Heart left ventricle (tissue), 16 donors: ENCODE measurements at regions not wholly inside any gene's neighbourhood (a gene's known extent, or its start where the extent isn't known, plus 50 kb on each side); places are given as distances from the start of the nearest gene placed in this dataset.

Experiments used
- ATAC-seq, 4 donors: fragments of 200-7000 bp; cut with Tn5 transposase; one replicate each; pipeline ENCODE4 v1.9.1; 2020 to 2022; ENCODE audit warnings: moderate library complexity in 4 of 4, mild to moderate bottlenecking in 3 of 4, moderate number of reproducible peaks in 1 of 4
- DNase-seq, 5 donors: peaks; one replicate each; pipeline ENCODE4 v3.0.0-alpha.2; 2020
- H3K27ac ChIP-seq, 12 donors: fragments of 200-600 bp; sonication (generic) in 4 of 12; one replicate each; pipeline versions ENCODE4 v1.5.0 to v1.8.0; 2016 to 2022; ENCODE audit warnings: mild to moderate bottlenecking in 2 of 12
- H3K27me3 ChIP-seq, 9 donors: fragments of 200-600 bp; sonication (generic) in 2 of 9; one replicate each; pipeline versions ENCODE4 v1.5.1 to v1.8.0; 2016 to 2022; ENCODE audit warnings: mild to moderate bottlenecking in 3 of 9
- H3K36me3 ChIP-seq, 9 donors: fragments of 200-600 bp; sonication (generic) in 2 of 9; one replicate each; pipeline versions ENCODE4 v1.5.0 to v1.8.0; 2018 to 2022; ENCODE audit warnings: mild to moderate bottlenecking in 2 of 9
- H3K4me1 ChIP-seq, 12 donors: fragments of 200-600 bp; sonication (generic) in 4 of 12; one replicate each; pipeline versions ENCODE4 v1.5.0 to v1.8.0; 2016 to 2022; ENCODE audit warnings: mild to moderate bottlenecking in 3 of 12
- H3K4me3 ChIP-seq, 12 donors: fragments of 200-600 bp; sonication (generic) in 4 of 12; one replicate each; pipeline versions ENCODE4 v1.5.0 to v1.8.0; 2017 to 2022; ENCODE audit warnings: mild to moderate bottlenecking in 9 of 12, moderate library complexity in 4 of 12
- H3K9me3 ChIP-seq, 12 donors: fragments of 200-600 bp; sonication (generic) in 4 of 12; one replicate each; pipeline versions ENCODE4 v1.5.0 to v1.8.0; 2016 to 2022; ENCODE audit warnings: mild to moderate bottlenecking in 1 of 12
- POLR2A ChIP-seq, 2 donors: fragments of 450-650 bp; IDR thresholded peaks; one replicate each; pipeline ENCODE4 v1.6.1; 2017; ENCODE audit warnings: antibody characterized with exemption in 2 of 2, mild to moderate bottlenecking in 2 of 2, moderate library complexity in 2 of 2
- WGBS, 4 donors: extraction: QIAGEN DNeasy Blood & Tissue Kit in 2 of 4; methylation state at CpG; one replicate each; pipeline versions ENCODE4 v1.1.5 to v1.1.7; 2013 to 2018; 5-methylcytosine and 5-hydroxymethylcytosine counted together
- intact Hi-C, 10 donors: fragments of 100-400 bp; cut with DNase I; formaldehyde crosslinking; loops; one replicate each; pipeline versions ENCODE4 v1.11.1 to v1.14.2; 2022
- TF ChIP-seq, protein P1 (sequence below), 12 donors: fragments of 200-600 bp; sonication (generic) in 4 of 12; IDR thresholded peaks; one replicate each; pipeline versions ENCODE4 v1.5.0 to v1.8.0; 2018 to 2022; ENCODE audit warnings: antibody characterized with exemption in 12 of 12, mild to moderate bottlenecking in 5 of 12
- donor health status: ischemic (EF 13 %, LVEDD 7.1; RV severe dilation, severe dysfunction).
- donor health status: healthy with polysubstance abuse.
- donor health status: DM: no; HTN: yes; CAD: no.
- donor health status: DM: no; HTN: no; CAD: no.
- donor health status: ischemic (EF 25% LVEDD 6.9; RV normal size, moderate dysfunction).
- donor health status: ischemic (EF 25% LVEDD 5.7; RV mildly dilated, moderate dysfunction).
- donor health status: healthy.
- donor health status: DM: yes; HTN: yes; CAD: no.
- donor health status: ischemic (EF 35%, LVEDD 5.7; RV mildly dilated, moderate dysfunction).
- donor health status: nonischemic (EF 11% LVEDD 7.7; RV severe dilation, severe dysfunction).
- donor health status: DM: yes; HTN: yes; CAD: no.
- donor health status: PGD.
- donor health status: ischemic (EF 29% LVEDD 5.4; RV normal size, mild dysfunction).
- donor health status: nonischemic (EF 23%, LVEDD 6.1; RV moderate dilation, normal function).

DNA sequence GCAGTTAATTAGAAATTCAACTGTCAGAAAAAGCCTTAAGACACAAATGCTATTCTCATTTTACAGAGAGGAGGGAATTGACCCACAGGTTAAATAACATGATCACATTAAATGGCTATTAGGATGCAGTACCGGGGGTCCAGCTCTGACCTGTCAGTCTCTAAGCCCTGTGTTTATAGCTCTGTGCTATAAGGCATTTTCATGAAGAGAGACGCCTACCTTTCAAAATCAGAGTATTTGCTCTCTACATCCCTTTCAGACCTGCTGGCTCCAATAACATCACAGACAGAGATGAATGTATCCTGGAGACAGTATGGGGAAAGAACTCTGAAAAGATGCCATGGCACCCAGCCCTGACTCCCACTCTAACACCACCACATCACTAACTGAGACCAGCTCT, 189.9 kb upstream of the PRSS58 start:
- no peak for ATAC-seq
- H3K4me1 ChIP-seq: peaks cover 0 to 15% (median 0%) of the 10 kb centered on the region in 12 donors
- no peak for DNase-seq
- no peak overlapping the region for H3K27ac ChIP-seq
- intact Hi-C loops: no loop called here
- H3K27me3 ChIP-seq: peaks cover 0 to 22% (median 0%) of the 10 kb centered on the region in 9 donors
- H3K36me3 ChIP-seq: no peaks in the 10 kb centered on the region
- H3K4me3 ChIP-seq: no peak overlapping the region
- 77 to 86% (median 83%) methylated on average over 2 of the region's 2 CpGs for WGBS, 4 donors
- no peak for TF ChIP-seq POLR2A (IDR thresholded peaks at IDR 0.05)
- TF ChIP-seq, protein P1, sequence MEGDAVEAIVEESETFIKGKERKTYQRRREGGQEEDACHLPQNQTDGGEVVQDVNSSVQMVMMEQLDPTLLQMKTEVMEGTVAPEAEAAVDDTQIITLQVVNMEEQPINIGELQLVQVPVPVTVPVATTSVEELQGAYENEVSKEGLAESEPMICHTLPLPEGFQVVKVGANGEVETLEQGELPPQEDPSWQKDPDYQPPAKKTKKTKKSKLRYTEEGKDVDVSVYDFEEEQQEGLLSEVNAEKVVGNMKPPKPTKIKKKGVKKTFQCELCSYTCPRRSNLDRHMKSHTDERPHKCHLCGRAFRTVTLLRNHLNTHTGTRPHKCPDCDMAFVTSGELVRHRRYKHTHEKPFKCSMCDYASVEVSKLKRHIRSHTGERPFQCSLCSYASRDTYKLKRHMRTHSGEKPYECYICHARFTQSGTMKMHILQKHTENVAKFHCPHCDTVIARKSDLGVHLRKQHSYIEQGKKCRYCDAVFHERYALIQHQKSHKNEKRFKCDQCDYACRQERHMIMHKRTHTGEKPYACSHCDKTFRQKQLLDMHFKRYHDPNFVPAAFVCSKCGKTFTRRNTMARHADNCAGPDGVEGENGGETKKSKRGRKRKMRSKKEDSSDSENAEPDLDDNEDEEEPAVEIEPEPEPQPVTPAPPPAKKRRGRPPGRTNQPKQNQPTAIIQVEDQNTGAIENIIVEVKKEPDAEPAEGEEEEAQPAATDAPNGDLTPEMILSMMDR (IDR thresholded peaks at IDR 0.05): no peak
- H3K9me3 ChIP-seq: no peaks in the 10 kb centered on the region

DNA sequence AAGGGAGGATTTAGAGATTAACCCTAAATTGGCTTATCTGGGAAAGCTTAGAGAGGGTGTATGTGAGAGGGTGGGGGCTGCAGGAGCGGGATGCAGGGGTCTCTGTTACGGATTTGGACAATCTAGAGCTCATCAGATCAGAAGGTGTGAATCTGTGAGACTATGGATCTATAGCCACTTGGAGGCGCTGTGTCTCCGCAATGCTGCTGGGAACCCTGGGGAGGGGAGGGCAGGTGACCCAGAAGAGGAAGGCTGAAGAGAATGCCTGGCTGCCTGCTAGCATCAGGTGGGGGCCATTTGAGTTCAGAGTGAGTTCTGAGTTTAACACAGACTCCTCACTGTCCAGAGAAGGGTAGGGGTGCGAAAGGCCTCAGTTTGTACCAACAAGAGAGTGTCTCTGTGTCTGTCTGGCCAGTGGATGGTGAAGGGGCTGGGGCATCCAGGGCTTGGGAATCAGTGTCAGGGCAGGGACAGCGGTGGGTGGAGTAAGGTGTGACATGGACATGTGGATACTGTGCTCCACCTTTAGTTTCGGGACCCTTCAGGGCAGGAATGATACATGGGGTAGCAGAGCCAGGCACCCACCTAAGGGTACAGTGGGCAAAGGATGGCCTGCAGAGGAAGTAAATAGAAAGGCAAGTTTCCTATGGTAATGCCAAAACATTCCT, 187.3 kb upstream of the PRSS58 start:
- WGBS, 4 donors: 57 to 67% (median 61%) methylated on average over 7 of the region's 7 CpGs
- Histone ChIP-seq H3K36me3 (no peaks in the 10 kb centered on the region), H3K27me3 (peaks cover 0 to 21% (median 0%) of the 10 kb centered on the region in 9 donors), H3K4me1 (peaks cover 0 to 40% (median 0%) of the 10 kb centered on the region in 12 donors), H3K27ac (no peak overlapping the region), H3K9me3 (no peaks in the 10 kb centered on the region), H3K4me3 (no peak overlapping the region)
- DNase-seq (no peak), ATAC-seq (no peak)
- intact Hi-C loops: no loop called here
- TF ChIP-seq, protein P1 (IDR thresholded peaks at IDR 0.05): no peak
- TF ChIP-seq POLR2A (IDR thresholded peaks at IDR 0.05): no peak

DNA sequence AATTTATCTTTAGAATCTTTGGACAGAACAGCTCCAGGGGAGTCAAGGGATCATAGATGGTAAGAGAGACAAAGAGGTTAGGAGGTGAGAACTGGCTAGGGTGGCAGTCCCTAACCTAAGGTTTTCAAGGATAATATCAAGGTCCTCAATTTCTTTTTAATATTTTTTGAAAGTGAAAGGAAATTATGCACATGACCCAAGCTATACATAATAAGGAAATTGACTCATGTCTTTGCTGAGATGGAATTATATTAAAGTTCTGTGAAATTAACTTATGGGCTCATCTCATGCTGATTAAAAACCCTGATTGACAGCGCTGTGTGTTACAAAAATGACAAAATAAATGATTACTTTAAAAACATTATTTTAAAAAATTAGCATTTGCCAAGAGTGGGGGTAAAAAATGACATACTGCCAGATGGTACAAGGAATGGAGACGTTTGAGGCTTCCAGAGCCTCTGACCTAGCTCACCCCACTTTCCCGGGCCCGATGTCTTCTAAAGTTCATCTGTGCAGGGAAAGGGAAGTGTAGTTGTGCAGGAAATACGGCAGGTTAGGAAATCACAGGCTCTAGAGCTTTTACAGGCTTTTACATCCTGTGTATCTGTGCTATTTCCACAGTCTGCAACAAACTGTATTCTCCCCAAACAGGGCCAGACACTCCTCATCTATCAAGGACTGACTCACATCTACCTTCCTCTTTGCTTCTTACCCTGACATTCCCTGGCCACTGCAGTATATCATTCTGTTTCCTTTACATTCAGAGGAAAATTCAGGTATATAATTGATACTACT, 185.6 kb upstream of the PRSS58 start:
- H3K4me3 ChIP-seq: no peak overlapping the region
- intact Hi-C loops: no loop called here
- 52 to 53% (median 53%) methylated on average over 5 of the region's 5 CpGs for WGBS, 4 donors
- peak overlapping the region in 1 of 12 donors; percentile 11 for H3K27ac ChIP-seq
- no peak for DNase-seq
- peaks cover 0 to 29% (median 0%) of the 10 kb centered on the region in 9 donors for H3K27me3 ChIP-seq
- no peaks in the 10 kb centered on the region for H3K9me3 ChIP-seq
- ATAC-seq: no peak
- no peaks in the 10 kb centered on the region for H3K36me3 ChIP-seq
- peaks cover 0 to 49% (median 0%) of the 10 kb centered on the region in 12 donors for H3K4me1 ChIP-seq
- no peak for TF ChIP-seq POLR2A (IDR thresholded peaks at IDR 0.05)
- TF ChIP-seq, protein P1 (IDR thresholded peaks at IDR 0.05): no peak

DNA sequence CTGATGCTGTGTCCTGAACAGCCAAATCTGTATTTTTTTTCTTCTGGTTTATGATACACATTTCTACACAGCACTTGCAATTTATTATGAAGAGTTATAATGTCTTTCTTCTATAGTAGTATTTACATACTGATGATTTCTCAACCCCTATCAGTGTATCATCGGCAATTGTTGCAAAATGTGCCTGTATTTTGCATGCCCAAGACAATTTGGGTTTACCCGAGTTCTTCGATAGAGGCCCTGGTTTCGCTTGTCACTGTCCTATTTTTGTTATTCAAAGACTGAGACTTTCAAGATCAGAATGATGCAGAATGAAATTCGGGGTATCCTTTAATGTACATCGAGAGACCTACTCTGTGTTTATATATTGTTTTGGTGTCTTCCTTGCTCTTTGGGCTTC, 184.5 kb upstream of the PRSS58 start:
- ATAC-seq (no peak), DNase-seq (no peak)
- TF ChIP-seq POLR2A (IDR thresholded peaks at IDR 0.05): no peak
- TF ChIP-seq, protein P1 (IDR thresholded peaks at IDR 0.05): no peak
- Histone ChIP-seq H3K4me3 (no peak overlapping the region), H3K9me3 (no peaks in the 10 kb centered on the region), H3K27ac (no peak overlapping the region), H3K36me3 (no peaks in the 10 kb centered on the region), H3K4me1 (peaks cover 0 to 49% (median 0%) of the 10 kb centered on the region in 12 donors), H3K27me3 (peaks cover 0 to 36% (median 0%) of the 10 kb centered on the region in 9 donors)
- intact Hi-C loops: no loop called here
- 89 to 93% (median 91%) methylated on average over 6 of the region's 6 CpGs for WGBS, 4 donors
